ENCODE measurements at regions not wholly inside any gene's neighbourhood (a gene's known extent, or its start where the extent isn't known, plus 50 kb on each side); places are given as distances from the start of the nearest gene placed in this dataset.
A peak's percentile ranks its signal among the peaks of the same experiment; 100 is the strongest.

DNA sequence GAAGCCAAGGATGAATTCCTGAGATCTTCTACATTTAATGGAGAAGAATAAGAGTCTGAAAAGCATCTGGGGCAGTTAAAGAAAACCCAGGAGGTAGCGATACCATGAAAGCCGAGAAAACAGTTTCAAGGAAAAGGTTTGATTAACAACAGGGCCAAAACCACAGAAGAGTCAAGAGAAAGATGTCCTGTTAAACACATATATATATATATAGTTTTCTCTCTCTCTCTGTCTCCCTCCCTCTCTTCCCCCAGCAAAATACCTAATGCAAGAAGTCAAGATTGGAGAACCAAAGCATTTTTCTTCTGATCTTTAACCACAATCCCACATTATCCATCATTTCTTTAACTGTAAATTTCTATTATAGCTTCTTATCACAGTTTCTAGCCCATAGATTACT lies 261.4 kb downstream of the SNX13 start:
- H3K36me3 ChIP-seq, result no peaks in the 10 kb centered on the region
- ATAC-seq (no peak), DNase-seq (no peak)
- H3K27me3 ChIP-seq, result no peaks in the 10 kb centered on the region
- intact Hi-C loops (cut with DNase I; ENCODE audit: low total_unique reads) (no loop called here), in situ Hi-C loops (cut with MboI; ENCODE audit: low sequenced_read_pairs in 4 of 4) (loop anchor here in 2 of 4 donors (25.0 kb wide), 1 partner anchor 658 kb away; no protein-coding TSS in a partner anchor)
- no peak for TF ChIP-seq POLR2A (IDR thresholded peaks at IDR 0.05)
- TF ChIP-seq, protein P1, sequence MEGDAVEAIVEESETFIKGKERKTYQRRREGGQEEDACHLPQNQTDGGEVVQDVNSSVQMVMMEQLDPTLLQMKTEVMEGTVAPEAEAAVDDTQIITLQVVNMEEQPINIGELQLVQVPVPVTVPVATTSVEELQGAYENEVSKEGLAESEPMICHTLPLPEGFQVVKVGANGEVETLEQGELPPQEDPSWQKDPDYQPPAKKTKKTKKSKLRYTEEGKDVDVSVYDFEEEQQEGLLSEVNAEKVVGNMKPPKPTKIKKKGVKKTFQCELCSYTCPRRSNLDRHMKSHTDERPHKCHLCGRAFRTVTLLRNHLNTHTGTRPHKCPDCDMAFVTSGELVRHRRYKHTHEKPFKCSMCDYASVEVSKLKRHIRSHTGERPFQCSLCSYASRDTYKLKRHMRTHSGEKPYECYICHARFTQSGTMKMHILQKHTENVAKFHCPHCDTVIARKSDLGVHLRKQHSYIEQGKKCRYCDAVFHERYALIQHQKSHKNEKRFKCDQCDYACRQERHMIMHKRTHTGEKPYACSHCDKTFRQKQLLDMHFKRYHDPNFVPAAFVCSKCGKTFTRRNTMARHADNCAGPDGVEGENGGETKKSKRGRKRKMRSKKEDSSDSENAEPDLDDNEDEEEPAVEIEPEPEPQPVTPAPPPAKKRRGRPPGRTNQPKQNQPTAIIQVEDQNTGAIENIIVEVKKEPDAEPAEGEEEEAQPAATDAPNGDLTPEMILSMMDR (IDR thresholded peaks at IDR 0.05 in 4 of 5, conservative IDR thresholded peaks at IDR 0.05 in 1 of 5), result no peak
- no peaks in the 10 kb centered on the region for H3K9me3 ChIP-seq
- H3K27ac ChIP-seq, result no peak overlapping the region
- peaks cover 3 to 4% of the 10 kb centered on the region in 2 donors for H3K4me1 ChIP-seq
- no peak overlapping the region for H3K4me3 ChIP-seq

DNA sequence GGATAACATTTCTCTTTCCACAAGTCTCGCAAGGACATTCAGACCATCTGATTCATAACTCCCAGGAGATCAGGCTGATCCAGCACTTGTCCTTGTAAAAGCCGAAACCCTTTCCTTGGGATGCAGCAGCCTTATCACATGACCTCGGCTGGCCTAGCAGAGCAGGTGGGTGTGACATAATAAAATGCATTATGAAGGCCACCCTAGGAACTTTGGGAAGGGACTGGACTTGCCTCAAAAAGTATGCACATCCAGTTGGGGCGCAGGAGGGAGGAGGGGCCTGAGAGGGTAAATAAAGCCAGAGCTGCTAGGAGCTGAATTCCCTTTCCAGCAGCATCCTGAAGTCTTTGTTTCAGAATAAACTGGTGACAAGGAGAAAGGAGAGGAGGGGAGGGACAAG lies 260.8 kb downstream of the SNX13 start:
- peak; percentile 77 to 78 for ATAC-seq
- in situ Hi-C loops (cut with MboI; ENCODE audit: low sequenced_read_pairs in 4 of 4) (loop anchor here in 2 of 4 donors (25.0 kb wide), 1 partner anchor 658 kb away; no protein-coding TSS in a partner anchor), intact Hi-C loops (cut with DNase I; ENCODE audit: low total_unique reads) (no loop called here)
- no peaks in the 10 kb centered on the region for H3K27me3 ChIP-seq
- no peak for TF ChIP-seq POLR2A (IDR thresholded peaks at IDR 0.05)
- TF ChIP-seq, protein P1 (IDR thresholded peaks at IDR 0.05 in 4 of 5, conservative IDR thresholded peaks at IDR 0.05 in 1 of 5), result no peak
- no peaks in the 10 kb centered on the region for H3K9me3 ChIP-seq
- no peak overlapping the region for H3K4me3 ChIP-seq
- peak; percentile 15 to 56 for DNase-seq
- H3K36me3 ChIP-seq, result no peaks in the 10 kb centered on the region
- peaks cover 3 to 4% of the 10 kb centered on the region in 2 donors for H3K4me1 ChIP-seq
- no peak overlapping the region for H3K27ac ChIP-seq

DNA sequence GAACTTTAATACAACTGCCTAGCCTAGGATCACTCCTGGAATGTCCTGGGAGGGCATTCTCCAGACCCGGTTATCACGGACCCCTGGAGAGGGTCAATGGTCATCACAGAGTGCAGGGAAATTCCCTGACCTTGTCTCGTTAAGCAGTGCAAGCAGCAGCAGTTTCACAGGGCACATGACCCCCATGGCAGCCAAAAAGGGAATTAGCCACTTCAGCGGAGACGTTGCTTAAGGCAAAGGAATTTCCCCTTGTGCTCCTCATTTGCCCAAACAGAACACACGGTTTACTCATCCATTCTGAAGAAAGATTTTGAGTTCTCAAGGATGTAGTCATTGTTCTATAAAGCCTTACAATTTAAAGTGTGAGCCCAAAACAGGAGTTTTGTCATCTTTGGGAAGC lies 260.3 kb downstream of the SNX13 start:
- in situ Hi-C loops (cut with MboI; ENCODE audit: low sequenced_read_pairs in 4 of 4), result loop anchor here in 2 of 4 donors (25.0 kb wide), 1 partner anchor 657 kb away; no protein-coding TSS in a partner anchor
- H3K4me3 ChIP-seq, result no peak overlapping the region
- H3K36me3 ChIP-seq, result no peaks in the 10 kb centered on the region
- H3K27ac ChIP-seq, result peak overlapping the region in 1 of 4 donors; percentile 36
- TF ChIP-seq, protein P1 (IDR thresholded peaks at IDR 0.05 in 4 of 5, conservative IDR thresholded peaks at IDR 0.05 in 1 of 5), result no peak
- no peak for TF ChIP-seq POLR2A (IDR thresholded peaks at IDR 0.05)
- peak; percentile 44 to 64 for DNase-seq
- peak; percentile 55 to 80 for ATAC-seq
- no peaks in the 10 kb centered on the region for H3K9me3 ChIP-seq
- peaks cover 3 to 4% of the 10 kb centered on the region in 2 donors for H3K4me1 ChIP-seq
- no peaks in the 10 kb centered on the region for H3K27me3 ChIP-seq
- intact Hi-C loops (cut with DNase I; ENCODE audit: low total_unique reads), result no loop called here

DNA sequence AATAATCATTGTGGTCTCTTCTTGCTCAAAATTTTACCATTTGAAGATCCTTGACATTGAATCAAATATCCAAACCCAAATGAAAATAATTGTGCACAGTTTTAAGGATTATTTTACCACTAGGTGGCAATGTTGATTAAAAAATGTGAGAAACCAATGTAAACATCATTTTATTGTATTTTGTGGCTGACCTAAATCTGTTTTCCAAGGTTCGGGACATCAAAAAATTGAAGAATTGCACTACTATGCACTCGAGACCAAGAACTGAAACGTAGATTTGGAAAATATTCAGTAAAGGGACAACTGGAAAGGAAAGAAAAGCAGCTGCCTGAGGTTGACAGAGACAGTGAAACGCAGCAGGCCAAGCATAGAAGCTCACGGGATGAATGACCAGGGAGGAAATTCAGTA lies 259.3 kb downstream of the SNX13 start:
- no peaks in the 10 kb centered on the region for H3K27me3 ChIP-seq
- no peak for DNase-seq
- no peaks in the 10 kb centered on the region for H3K36me3 ChIP-seq
- TF ChIP-seq, protein P1 (IDR thresholded peaks at IDR 0.05 in 4 of 5, conservative IDR thresholded peaks at IDR 0.05 in 1 of 5), result peak; percentile 15 to 57 (median 25)
- no peak for TF ChIP-seq POLR2A (IDR thresholded peaks at IDR 0.05)
- H3K9me3 ChIP-seq, result no peaks in the 10 kb centered on the region
- H3K4me3 ChIP-seq, result no peak overlapping the region
- H3K27ac ChIP-seq, result no peak overlapping the region
- ATAC-seq, result no peak
- in situ Hi-C loops (cut with MboI; ENCODE audit: low sequenced_read_pairs in 4 of 4), result loop anchor here in 2 of 4 donors (25.0 kb wide), 1 partner anchor 656 kb away; no protein-coding TSS in a partner anchor
- intact Hi-C loops (cut with DNase I; ENCODE audit: low total_unique reads), result no loop called here
- peaks cover 3 to 4% of the 10 kb centered on the region in 2 donors for H3K4me1 ChIP-seq

DNA sequence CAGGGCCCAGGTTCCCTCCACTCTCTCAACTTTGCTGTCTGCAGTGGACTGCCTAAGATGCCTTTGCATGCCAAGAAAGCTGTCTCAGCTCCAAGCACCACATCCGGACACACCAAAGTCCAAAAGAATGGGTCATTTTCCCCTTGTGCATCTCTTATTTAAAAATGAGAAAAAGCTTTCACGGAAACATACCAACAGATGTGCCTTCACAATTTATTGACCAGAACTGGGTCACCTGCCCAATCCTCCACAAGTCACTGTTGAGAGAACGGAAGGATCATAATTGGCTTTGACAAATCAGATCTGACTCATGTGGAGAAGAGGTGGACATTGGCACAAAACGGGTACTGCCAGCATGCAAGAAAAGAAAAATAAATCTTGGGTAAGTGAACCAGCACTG lies 258.3 kb downstream of the SNX13 start:
- H3K4me1 ChIP-seq, result peaks cover 3 to 4% of the 10 kb centered on the region in 2 donors
- H3K27me3 ChIP-seq, result no peaks in the 10 kb centered on the region
- ATAC-seq (no peak), DNase-seq (no peak)
- H3K4me3 ChIP-seq, result no peak overlapping the region
- H3K9me3 ChIP-seq, result no peaks in the 10 kb centered on the region
- no peaks in the 10 kb centered on the region for H3K36me3 ChIP-seq
- no peak for TF ChIP-seq POLR2A (IDR thresholded peaks at IDR 0.05)
- TF ChIP-seq, protein P1 (IDR thresholded peaks at IDR 0.05 in 4 of 5, conservative IDR thresholded peaks at IDR 0.05 in 1 of 5), result no peak
- intact Hi-C loops (cut with DNase I; ENCODE audit: low total_unique reads) (no loop called here), in situ Hi-C loops (cut with MboI; ENCODE audit: low sequenced_read_pairs in 4 of 4) (loop anchor here in 2 of 4 donors (25.0 kb wide), 1 partner anchor 655 kb away; no protein-coding TSS in a partner anchor)
- no peak overlapping the region for H3K27ac ChIP-seq
